ENCODE measurements at regions not wholly inside any gene's neighbourhood (a gene's known extent, or its start where the extent isn't known, plus 50 kb on each side); places are given as distances from the start of the nearest gene placed in this dataset.

DNA sequence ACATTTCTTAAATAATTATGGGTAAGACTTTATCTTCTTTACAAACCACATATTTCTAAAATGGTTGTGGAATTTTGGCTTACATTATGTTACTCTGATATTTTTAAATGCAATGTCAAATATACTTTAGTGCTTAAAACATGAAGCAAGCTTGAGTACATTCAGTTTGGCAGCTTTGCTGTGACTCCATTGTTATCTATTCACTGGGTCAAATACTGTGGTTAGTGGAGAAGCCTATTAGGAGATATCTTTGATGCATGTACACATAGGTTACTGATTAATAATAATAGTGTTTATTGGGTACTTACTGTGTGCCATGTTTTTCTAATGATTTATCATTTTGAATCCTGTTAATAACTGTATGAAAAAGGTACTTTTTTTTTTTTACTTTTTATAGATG, 520.4 kb upstream of the B3GALT2 start:
- no peak overlapping the region for H3K4me3 ChIP-seq (ENCODE audit: low read depth, low read length)
- TF ChIP-seq, protein P1, sequence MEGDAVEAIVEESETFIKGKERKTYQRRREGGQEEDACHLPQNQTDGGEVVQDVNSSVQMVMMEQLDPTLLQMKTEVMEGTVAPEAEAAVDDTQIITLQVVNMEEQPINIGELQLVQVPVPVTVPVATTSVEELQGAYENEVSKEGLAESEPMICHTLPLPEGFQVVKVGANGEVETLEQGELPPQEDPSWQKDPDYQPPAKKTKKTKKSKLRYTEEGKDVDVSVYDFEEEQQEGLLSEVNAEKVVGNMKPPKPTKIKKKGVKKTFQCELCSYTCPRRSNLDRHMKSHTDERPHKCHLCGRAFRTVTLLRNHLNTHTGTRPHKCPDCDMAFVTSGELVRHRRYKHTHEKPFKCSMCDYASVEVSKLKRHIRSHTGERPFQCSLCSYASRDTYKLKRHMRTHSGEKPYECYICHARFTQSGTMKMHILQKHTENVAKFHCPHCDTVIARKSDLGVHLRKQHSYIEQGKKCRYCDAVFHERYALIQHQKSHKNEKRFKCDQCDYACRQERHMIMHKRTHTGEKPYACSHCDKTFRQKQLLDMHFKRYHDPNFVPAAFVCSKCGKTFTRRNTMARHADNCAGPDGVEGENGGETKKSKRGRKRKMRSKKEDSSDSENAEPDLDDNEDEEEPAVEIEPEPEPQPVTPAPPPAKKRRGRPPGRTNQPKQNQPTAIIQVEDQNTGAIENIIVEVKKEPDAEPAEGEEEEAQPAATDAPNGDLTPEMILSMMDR (IDR thresholded peaks at IDR 0.05; ENCODE audit: borderline replicate concordance, insufficient read depth, low read depth, low read length) = no peak

- H3K4me3 ChIP-seq (ENCODE audit: low read depth, low read length) = no peak overlapping the region
- TF ChIP-seq, protein P1 (IDR thresholded peaks at IDR 0.05; ENCODE audit: borderline replicate concordance, insufficient read depth, low read depth, low read length) = no peak
Observed at GRCh38 chr1:193705554-193705981, 519.2 kb upstream of the B3GALT2 start.

GRCh38 chr1:193703655-193704054, 517.2 kb upstream of the B3GALT2 start:
- TF ChIP-seq, protein P1 (IDR thresholded peaks at IDR 0.05; ENCODE audit: borderline replicate concordance, insufficient read depth, low read depth, low read length) = no peak

GRCh38 chr1:193703121-193703520, 516.7 kb upstream of the B3GALT2 start:
- H3K4me3 ChIP-seq (ENCODE audit: low read depth, low read length) = no peak overlapping the region
- TF ChIP-seq, protein P1 (IDR thresholded peaks at IDR 0.05; ENCODE audit: borderline replicate concordance, insufficient read depth, low read depth, low read length) = no peak

More at GRCh38 chr1:193703655-193704054, 517.2 kb upstream of the B3GALT2 start:
- no peak overlapping the region for H3K4me3 ChIP-seq (ENCODE audit: low read depth, low read length)

DNA sequence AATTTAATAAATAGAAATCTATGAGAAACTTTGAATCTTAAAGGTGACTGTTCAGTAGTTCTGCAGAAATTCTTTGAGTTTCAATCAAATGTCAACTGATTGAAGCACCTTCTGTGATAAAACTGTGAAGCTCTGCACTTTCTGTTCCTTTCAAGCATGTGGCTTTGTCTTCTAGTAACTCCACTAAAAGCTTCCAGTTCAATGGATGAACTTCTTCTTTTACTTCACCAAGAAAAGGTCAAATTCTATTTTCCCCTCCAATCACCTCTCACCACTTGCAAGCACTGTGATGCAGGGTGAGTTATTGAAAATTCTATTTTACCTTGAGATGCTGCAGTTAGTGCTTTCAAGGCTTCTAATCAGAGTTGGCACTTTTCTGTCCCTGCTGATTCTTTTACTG, 515.3 kb upstream of the B3GALT2 start:
- TF ChIP-seq, protein P1 (IDR thresholded peaks at IDR 0.05; ENCODE audit: borderline replicate concordance, insufficient read depth, low read depth, low read length) = no peak
- H3K4me3 ChIP-seq (ENCODE audit: low read depth, low read length) = no peak overlapping the region

- no peak overlapping the region for H3K4me3 ChIP-seq (ENCODE audit: low read depth, low read length)
- TF ChIP-seq, protein P1 (IDR thresholded peaks at IDR 0.05; ENCODE audit: borderline replicate concordance, insufficient read depth, low read depth, low read length) = no peak
Observed at GRCh38 chr1:193700710-193701355, 514.4 kb upstream of the B3GALT2 start.

- TF ChIP-seq, protein P1 (IDR thresholded peaks at IDR 0.05; ENCODE audit: borderline replicate concordance, insufficient read depth, low read depth, low read length) = no peak
- H3K4me3 ChIP-seq (ENCODE audit: low read depth, low read length) = no peak overlapping the region
Observed at GRCh38 chr1:193699261-193699660, 512.8 kb upstream of the B3GALT2 start.

All from GM12875 (cell line).